Aorta (tissue), 5 donors: ENCODE measurements at regions not wholly inside any gene's neighbourhood (a gene's known extent, or its start where the extent isn't known, plus 50 kb on each side); places are given as distances from the start of the nearest gene placed in this dataset.

Experiments used
- ATAC-seq: fragments of 200-7000 bp; cut with Tn5 transposase; one replicate; pipeline ENCODE4 v1.9.1; 2022; ENCODE audit warnings: moderate library complexity; ENCODE audit not compliant: low FRiP score
- DNase-seq, 2 donors: peaks; one replicate each; pipeline ENCODE4 v3.0.0-alpha.2; 2020
- H3K27ac ChIP-seq, 2 donors: one replicate each; pipeline ENCODE4 v1.5.1; 2013; ENCODE audit warnings: low read length in 2 of 2, mild to moderate bottlenecking in 2 of 2, moderate library complexity in 2 of 2, control low read depth in 1 of 2, inconsistent platforms in 1 of 2, low read depth in 1 of 2
- H3K27me3 ChIP-seq, 2 donors: one replicate each; pipeline ENCODE4 v1.6.1; 2013; ENCODE audit warnings: control low read depth in 1 of 2, low read length in 1 of 2, mild to moderate bottlenecking in 1 of 2, moderate library complexity in 1 of 2; ENCODE audit not compliant: insufficient read depth in 2 of 2, control insufficient read depth in 1 of 2
- H3K36me3 ChIP-seq, 2 donors: one replicate each; pipeline ENCODE4 v1.6.1; 2013; ENCODE audit warnings: control low read depth in 1 of 2, low read length in 1 of 2, mild to moderate bottlenecking in 1 of 2; ENCODE audit not compliant: insufficient read depth in 2 of 2, control insufficient read depth in 1 of 2
- H3K4me1 ChIP-seq, 2 donors: one replicate each; pipeline ENCODE4 v1.6.1; 2013; ENCODE audit warnings: low read length in 2 of 2, control low read depth in 1 of 2, mild to moderate bottlenecking in 1 of 2, moderate library complexity in 1 of 2; ENCODE audit not compliant: insufficient read depth in 2 of 2, control insufficient read depth in 1 of 2
- H3K4me3 ChIP-seq, 2 donors: one replicate each; pipeline ENCODE4 v1.5.1; 2013; ENCODE audit warnings: low read length in 2 of 2, control low read depth in 1 of 2, mild to moderate bottlenecking in 1 of 2
- H3K9me3 ChIP-seq: one replicate; pipeline ENCODE4 v1.6.1; 2013; ENCODE audit warnings: mild to moderate bottlenecking, low read length; ENCODE audit not compliant: control insufficient read depth
- WGBS, 2 donors: extraction: QIAGEN DNeasy Blood & Tissue Kit; methylation state at CpG; one replicate each; pipeline ENCODE4 v1.1.7; 2013; 5-methylcytosine and 5-hydroxymethylcytosine counted together
- intact Hi-C, 2 donors: fragments of 100-400 bp; cut with DNase I; formaldehyde crosslinking; loops; one replicate each; pipeline versions ENCODE4 v1.14.2 to v1.15.0; 2022
- donor health status: healthy with polysubstance abuse.
- donor health status: Bipolar disorder and iron deficiency.
- donor health status: DM: no; HTN: no; CAD: no.
- donor health status: DM: no; HTN: no; CAD: no.
- donor health status: DM: yes; HTN: yes; CAD: no.

DNA sequence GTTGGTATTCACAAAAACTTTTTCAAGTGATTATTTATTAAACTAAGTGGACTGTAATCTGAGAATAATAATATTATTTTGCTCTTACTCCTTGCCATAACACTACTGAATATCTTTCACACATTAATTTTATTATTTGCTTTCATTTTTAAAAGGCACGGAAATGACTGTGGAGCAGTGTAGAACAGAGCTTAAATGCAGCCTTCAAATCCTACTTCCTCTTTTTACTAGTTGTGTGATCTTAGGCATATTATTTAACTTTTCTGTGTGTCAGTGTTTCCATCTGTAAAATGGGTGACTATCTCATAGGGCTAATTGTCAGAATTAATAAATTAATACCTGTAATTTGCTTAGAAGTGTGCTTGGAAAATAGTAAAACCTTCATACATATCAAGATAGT, 55.5 kb upstream of the SLC8A1 start:
- H3K4me1 ChIP-seq: no peaks in the 10 kb centered on the region
- H3K9me3 ChIP-seq: no peaks in the 10 kb centered on the region
- no peak for ATAC-seq
- no peak overlapping the region for H3K27ac ChIP-seq
- WGBS, 2 donors: 46 to 80% methylated on average over 1 of the region's 1 CpG
- no peaks in the 10 kb centered on the region for H3K36me3 ChIP-seq
- H3K27me3 ChIP-seq: no peaks in the 10 kb centered on the region
- no peak overlapping the region for H3K4me3 ChIP-seq
- intact Hi-C loops: no loop called here
- no peak for DNase-seq

DNA sequence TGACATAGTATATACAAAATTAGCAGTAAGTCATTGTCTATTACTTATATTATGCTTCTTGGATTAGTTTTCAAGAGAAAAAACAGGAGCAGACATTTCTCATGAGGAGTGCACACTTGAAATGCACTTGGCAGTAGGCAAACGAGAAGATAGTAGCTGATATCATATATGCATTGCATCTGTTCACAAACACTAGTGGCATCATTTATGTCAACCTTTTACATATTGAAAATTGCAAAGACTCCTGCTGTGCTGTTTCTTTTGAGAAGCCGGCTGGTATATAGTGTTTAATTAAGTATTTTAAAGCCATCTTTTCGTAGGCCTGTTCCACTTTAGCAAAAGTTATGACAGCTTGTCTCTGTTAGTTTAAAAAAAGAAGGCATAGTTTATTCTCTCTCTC, 58.4 kb upstream of the SLC8A1 start:
- DNase-seq (no peak), ATAC-seq (no peak)
- Histone ChIP-seq H3K4me3 (no peak overlapping the region), H3K27me3 (no peaks in the 10 kb centered on the region), H3K9me3 (no peaks in the 10 kb centered on the region), H3K27ac (no peak overlapping the region), H3K4me1 (no peaks in the 10 kb centered on the region), H3K36me3 (no peaks in the 10 kb centered on the region)
- intact Hi-C loops: no loop called here
- 96% methylated on average over 3 of the region's 3 CpGs for WGBS, 2 donors

DNA sequence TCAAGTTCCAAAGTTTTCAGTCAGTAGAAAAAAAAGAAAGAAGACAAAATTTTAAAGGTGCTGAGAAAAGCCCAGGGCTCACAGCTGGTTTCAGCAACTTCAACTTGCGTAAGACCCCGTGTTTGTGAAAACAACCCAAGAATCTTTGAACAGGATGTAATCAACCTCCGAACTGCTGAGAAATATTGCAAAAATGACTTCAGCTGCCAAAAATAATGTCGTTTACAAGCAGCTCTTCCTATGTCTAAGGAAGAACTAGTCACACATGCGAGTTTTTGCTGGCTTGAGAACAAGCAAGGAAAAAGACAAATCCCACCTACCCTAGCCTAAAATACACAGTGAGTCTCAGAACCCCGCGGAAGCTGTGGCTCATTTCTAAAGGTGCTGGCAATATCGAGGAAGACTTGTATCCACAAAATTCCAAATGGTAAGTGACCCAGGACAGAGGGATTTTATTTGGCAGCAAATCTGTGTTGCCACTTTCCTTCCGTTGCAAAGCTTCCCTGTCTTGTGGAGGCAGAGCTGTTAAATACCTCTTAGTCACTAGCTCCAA, 59.8 kb upstream of the SLC8A1 start:
- no peak overlapping the region for H3K27ac ChIP-seq
- intact Hi-C loops: no loop called here
- H3K4me3 ChIP-seq: peak overlapping the region; percentile 41 to 79
- no peaks in the 10 kb centered on the region for H3K4me1 ChIP-seq
- 4% methylated on average over 9 of the region's 9 CpGs for WGBS, 2 donors
- H3K27me3 ChIP-seq: no peaks in the 10 kb centered on the region
- DNase-seq (peak in 1 of 2 donors; percentile 23), ATAC-seq (peak; percentile 66)
- H3K9me3 ChIP-seq: no peaks in the 10 kb centered on the region
- H3K36me3 ChIP-seq: no peaks in the 10 kb centered on the region

DNA sequence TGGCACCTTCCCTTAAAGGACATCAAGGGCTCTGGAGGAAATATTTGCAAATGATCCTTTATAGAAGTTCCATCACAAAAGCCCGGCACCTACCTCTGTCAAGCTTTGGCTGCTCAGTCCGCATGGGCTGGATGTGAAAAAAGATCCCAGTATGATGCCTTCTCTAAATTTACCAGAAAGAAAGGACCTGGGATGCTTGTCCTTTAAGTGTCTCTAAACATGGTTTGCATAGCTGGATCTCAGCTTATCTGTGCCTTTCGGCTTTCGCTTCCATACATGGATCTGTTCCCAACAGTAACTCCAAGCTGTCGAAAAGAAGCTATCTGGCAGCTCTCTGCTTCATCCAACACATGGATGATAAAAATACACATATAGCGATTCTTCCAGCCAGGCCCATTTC, 60.4 kb upstream of the SLC8A1 start:
- ATAC-seq: peak; percentile 59
- Histone ChIP-seq H3K9me3 (no peaks in the 10 kb centered on the region), H3K4me3 (peak overlapping the region in 1 of 2 donors; percentile 41), H3K4me1 (no peaks in the 10 kb centered on the region), H3K27ac (no peak overlapping the region), H3K36me3 (no peaks in the 10 kb centered on the region), H3K27me3 (no peaks in the 10 kb centered on the region)
- intact Hi-C loops: no loop called here
- peak in 1 of 2 donors; percentile 17 for DNase-seq
- 13 to 38% methylated on average over 6 of the region's 6 CpGs for WGBS, 2 donors

DNA sequence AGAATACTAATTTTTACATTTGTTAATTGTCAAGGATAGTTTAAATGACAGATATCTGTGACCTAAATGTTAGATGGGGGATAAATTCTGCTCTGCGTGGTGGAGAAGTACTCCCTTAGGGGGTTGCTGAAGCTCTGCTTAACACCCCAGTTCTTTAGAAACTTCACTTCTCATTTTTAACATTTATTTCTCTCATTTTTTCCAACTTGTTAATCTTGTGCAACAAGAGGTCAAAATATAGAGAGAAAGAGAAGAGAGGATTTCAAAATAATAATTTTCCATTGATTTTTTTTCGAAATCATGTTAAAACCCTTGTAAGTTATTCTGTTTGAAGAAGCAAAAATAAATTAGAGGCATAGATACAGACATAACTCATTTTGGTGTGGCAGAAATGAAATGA, 61.3 kb upstream of the SLC8A1 start:
- Histone ChIP-seq H3K27me3 (no peaks in the 10 kb centered on the region), H3K9me3 (no peaks in the 10 kb centered on the region), H3K36me3 (no peaks in the 10 kb centered on the region), H3K4me1 (no peaks in the 10 kb centered on the region), H3K27ac (no peak overlapping the region), H3K4me3 (no peak overlapping the region)
- intact Hi-C loops: no loop called here
- DNase-seq (no peak), ATAC-seq (no peak)
- WGBS, 2 donors: 96 to 97% methylated on average over 2 of the region's 2 CpGs

DNA sequence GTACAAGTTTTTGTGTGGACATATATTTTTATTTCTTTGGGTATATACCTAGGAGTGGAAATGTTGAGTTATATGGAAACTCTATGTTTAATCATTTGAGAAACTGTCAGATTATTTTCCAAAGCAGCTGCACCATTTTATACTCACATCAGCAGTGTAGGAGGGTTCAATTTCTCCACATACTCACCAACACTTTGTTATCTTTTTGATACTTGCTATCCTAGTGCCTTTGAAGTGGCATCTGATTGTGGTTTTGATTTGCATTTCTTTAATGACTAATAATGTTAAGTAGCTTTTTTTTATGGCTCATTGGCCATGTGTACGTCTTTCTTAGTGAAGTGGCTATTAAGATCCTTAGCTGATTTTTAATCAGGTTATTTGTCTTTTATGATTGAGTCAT, 64.7 kb upstream of the SLC8A1 start:
- Histone ChIP-seq H3K27ac (no peak overlapping the region), H3K27me3 (no peaks in the 10 kb centered on the region), H3K36me3 (no peaks in the 10 kb centered on the region), H3K4me3 (no peak overlapping the region), H3K4me1 (no peaks in the 10 kb centered on the region), H3K9me3 (no peaks in the 10 kb centered on the region)
- DNase-seq (no peak), ATAC-seq (no peak)
- 82 to 85% methylated on average over 1 of the region's 1 CpG for WGBS, 2 donors
- intact Hi-C loops: no loop called here

DNA sequence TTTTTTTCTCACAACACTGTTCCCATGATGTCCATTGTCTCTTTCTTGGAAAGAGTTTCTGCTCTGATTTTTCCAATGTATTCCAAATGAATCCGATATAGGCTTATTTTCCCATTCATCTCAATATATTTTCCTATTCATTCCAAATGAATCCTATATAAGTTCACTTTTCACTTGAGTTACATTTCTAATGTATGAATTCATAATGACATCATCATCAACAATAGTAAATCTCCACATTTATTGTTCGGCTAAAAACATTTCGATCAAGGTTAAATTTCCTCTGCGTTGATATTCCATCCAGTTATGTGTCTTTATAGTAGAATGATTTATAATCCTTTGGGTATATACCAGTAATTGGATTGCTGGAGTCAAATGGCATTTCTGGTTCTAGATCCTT, 76.7 kb upstream of the SLC8A1 start:
- intact Hi-C loops: no loop called here

DNA sequence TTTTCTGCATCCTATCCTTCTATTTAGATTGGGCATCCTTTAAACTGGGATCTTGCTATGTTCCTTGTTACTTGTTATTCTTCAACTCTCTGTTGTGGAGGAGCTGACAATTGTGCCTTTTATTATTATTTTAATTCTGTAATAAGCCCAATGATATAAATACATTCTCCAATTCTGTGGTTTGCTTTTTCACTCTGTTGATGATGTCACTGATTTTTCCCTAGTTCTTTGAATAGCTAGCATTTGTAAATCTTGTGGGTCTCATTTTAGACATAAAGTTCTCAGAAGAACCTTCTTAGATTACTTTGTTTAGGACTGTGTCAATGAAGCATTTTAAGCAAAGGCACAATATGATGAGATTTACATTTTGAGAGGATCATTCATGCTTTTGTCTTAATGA, 79.5 kb upstream of the SLC8A1 start:
- Histone ChIP-seq H3K27me3 (no peaks in the 10 kb centered on the region), H3K27ac (no peak overlapping the region), H3K9me3 (no peaks in the 10 kb centered on the region), H3K4me3 (no peak overlapping the region), H3K4me1 (no peaks in the 10 kb centered on the region), H3K36me3 (no peaks in the 10 kb centered on the region)
- intact Hi-C loops: no loop called here
- ATAC-seq (no peak), DNase-seq (no peak)

More for the DNA sequence above, 76.7 kb upstream of the SLC8A1 start:
- no peaks in the 10 kb centered on the region for H3K4me1 ChIP-seq
- peaks cover 0 to 2% of the 10 kb centered on the region in 2 donors for H3K36me3 ChIP-seq
- 97% methylated on average over 4 of the region's 4 CpGs for WGBS, 2 donors
- H3K27me3 ChIP-seq: peaks cover 0 to 1% of the 10 kb centered on the region in 2 donors
- peaks cover 2% of the 10 kb centered on the region for H3K9me3 ChIP-seq
- no peak for ATAC-seq
- no peak overlapping the region for H3K27ac ChIP-seq
- DNase-seq: no peak
- no peak overlapping the region for H3K4me3 ChIP-seq

DNA sequence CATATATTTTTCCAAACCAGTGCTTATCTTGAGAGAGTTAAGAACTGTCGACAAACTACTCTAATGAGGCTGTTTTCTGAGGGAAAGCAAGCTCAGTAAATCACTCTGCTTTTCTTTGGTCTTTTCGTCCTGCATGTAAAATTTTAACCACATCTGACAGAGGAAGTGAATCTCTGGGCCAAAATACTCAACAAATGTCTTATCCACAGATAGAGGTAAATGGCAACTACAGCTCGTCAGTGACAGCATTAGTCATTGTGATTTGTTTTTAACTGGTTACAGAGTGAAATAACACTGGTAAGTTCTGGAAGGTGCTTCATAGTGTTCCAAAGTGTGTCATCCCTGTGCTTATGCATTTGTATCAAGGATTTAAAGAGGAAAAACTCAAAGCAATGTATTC, 82.6 kb upstream of the SLC8A1 start:
- Histone ChIP-seq H3K4me1 (no peaks in the 10 kb centered on the region), H3K9me3 (no peaks in the 10 kb centered on the region), H3K4me3 (no peak overlapping the region), H3K36me3 (no peaks in the 10 kb centered on the region), H3K27me3 (no peaks in the 10 kb centered on the region), H3K27ac (no peak overlapping the region)
- DNase-seq (no peak), ATAC-seq (no peak)
- intact Hi-C loops: no loop called here
- 52 to 64% methylated on average over 3 of the region's 3 CpGs for WGBS, 2 donors
